ENCODE measurements at regions not wholly inside any gene's neighbourhood (a gene's known extent, or its start where the extent isn't known, plus 50 kb on each side); places are given as distances from the start of the nearest gene placed in this dataset.

DNA sequence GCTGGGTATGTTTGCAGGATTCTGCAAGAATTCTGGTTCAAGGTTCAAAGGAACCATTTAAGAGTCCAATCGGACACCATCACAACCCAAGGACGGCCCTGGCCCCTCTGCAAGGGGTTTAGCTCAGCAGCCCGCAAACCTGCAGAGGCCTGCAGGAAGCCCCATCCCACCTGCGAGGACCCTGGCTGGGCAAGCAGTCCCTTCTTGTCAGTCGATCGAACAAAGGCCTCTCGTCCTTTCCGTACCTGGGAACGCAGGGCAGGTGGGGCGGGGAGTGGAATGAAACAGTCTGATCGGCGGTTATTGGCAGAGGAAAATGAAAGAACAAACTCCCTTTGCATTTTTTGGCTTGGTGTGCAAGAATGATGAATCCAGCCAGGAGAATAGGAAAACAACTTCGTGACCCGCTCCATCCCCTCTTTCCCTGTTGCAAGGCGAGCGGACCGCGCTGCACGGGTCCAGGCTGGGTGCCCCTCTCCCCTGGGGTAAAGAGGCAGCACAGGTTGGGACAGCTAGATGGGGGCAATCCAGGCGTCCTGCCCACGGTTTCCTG, 73.7 kb downstream of the INSIG1 start:
- H3K27me3 ChIP-seq (ENCODE audit: low read length) = no peaks in the 10 kb centered on the region
- H4K20me1 ChIP-seq (ENCODE audit: low read depth, low read length) = no peaks in the 10 kb centered on the region
- no peak overlapping the region for H3K4me3 ChIP-seq (ENCODE audit: insufficient read depth, low read length, poor library complexity, severe bottlenecking)
- no peaks in the 10 kb centered on the region for H3K79me2 ChIP-seq (ENCODE audit: insufficient read depth, low read length)
- H3K36me3 ChIP-seq (ENCODE audit: low read length) = no peaks in the 10 kb centered on the region
- no peak for TF ChIP-seq EZH2phosphoT487 (conservative IDR thresholded peaks at IDR 0.05; ENCODE audit: low read length)
- no peaks in the 10 kb centered on the region for H3K9me2 ChIP-seq (replicated peaks; ENCODE audit: insufficient read depth, low read length)
- no peaks in the 10 kb centered on the region for H3K9me3 ChIP-seq (ENCODE audit: insufficient read depth, low read length)
- H3K9ac ChIP-seq (ENCODE audit: low read length) = no peak overlapping the region
- no peak overlapping the region for H3K4me2 ChIP-seq (ENCODE audit: low read depth, low read length, poor library complexity, severe bottlenecking)
- H3K27ac ChIP-seq (ENCODE audit: low read depth, low read length) = no peak overlapping the region
- H2AFZ ChIP-seq (ENCODE audit: low read depth, low read length, severe bottlenecking) = no peak overlapping the region
- no peaks in the 10 kb centered on the region for H3F3A ChIP-seq (ENCODE audit: insufficient read depth)

DNA sequence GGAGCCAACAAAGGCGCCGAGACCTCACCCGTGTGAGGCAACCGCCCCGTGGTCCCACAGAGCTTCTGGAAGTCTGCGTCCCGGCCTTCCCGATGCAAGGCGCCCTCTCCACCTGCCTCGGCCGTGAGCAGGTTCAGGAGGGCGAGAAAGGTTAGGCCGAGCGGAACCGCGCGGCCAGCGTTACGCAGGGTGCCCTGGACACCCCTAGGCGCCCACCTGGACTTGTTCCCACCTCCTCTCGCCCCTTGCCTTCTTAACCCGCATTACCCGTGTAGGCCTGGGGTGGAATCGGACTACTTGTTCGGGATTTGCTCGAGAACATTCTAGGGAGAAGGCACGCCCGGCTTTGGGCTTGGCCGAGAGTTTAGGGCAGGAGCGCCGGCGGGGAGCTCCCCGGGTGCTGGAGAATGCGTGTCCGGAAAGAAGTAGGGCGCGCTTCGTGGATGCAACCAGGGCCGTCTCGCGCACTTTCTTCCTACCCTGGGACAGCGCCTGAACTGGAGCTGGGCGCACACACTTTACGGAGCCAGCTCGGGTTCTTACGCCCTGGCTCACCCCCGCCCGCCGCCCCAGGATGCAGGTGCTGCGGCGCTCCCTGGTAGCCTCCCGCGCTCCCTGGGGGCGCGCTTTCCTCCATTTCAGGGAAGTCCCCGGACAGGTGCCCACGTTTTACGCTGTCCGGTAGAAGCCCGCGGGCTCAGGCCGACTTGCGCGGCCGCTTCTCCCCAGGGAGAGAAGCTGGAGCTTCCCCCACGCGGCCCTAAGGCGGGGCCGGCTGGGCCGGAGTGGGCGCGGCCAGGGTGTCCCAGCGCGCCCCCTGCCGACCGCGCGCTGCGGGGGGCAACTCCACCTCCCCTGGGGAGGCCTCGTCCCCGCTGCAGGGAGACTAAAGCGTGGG, 74.5 kb downstream of the INSIG1 start:
- Histone ChIP-seq H3K36me3 (ENCODE audit: low read length) (no peaks in the 10 kb centered on the region), H2AFZ (ENCODE audit: low read depth, low read length, severe bottlenecking) (no peak overlapping the region), H3K27me3 (ENCODE audit: low read length) (no peaks in the 10 kb centered on the region), H3K9me3 (ENCODE audit: insufficient read depth, low read length) (no peaks in the 10 kb centered on the region), H3K27ac (ENCODE audit: low read depth, low read length) (no peak overlapping the region), H3F3A (ENCODE audit: insufficient read depth) (no peaks in the 10 kb centered on the region), H3K9me2 (replicated peaks; ENCODE audit: insufficient read depth, low read length) (no peaks in the 10 kb centered on the region), H3K4me3 (ENCODE audit: insufficient read depth, low read length, poor library complexity, severe bottlenecking) (no peak overlapping the region), H4K20me1 (ENCODE audit: low read depth, low read length) (no peaks in the 10 kb centered on the region), H3K79me2 (ENCODE audit: insufficient read depth, low read length) (no peaks in the 10 kb centered on the region), H3K9ac (ENCODE audit: low read length) (no peak overlapping the region), H3K4me2 (ENCODE audit: low read depth, low read length, poor library complexity, severe bottlenecking) (no peak overlapping the region)
- no peak for TF ChIP-seq EZH2phosphoT487 (conservative IDR thresholded peaks at IDR 0.05; ENCODE audit: low read length)
- TF ChIP-seq, protein P1, sequence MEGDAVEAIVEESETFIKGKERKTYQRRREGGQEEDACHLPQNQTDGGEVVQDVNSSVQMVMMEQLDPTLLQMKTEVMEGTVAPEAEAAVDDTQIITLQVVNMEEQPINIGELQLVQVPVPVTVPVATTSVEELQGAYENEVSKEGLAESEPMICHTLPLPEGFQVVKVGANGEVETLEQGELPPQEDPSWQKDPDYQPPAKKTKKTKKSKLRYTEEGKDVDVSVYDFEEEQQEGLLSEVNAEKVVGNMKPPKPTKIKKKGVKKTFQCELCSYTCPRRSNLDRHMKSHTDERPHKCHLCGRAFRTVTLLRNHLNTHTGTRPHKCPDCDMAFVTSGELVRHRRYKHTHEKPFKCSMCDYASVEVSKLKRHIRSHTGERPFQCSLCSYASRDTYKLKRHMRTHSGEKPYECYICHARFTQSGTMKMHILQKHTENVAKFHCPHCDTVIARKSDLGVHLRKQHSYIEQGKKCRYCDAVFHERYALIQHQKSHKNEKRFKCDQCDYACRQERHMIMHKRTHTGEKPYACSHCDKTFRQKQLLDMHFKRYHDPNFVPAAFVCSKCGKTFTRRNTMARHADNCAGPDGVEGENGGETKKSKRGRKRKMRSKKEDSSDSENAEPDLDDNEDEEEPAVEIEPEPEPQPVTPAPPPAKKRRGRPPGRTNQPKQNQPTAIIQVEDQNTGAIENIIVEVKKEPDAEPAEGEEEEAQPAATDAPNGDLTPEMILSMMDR (IDR thresholded peaks at IDR 0.05; ENCODE audit: insufficient read depth, low read length, poor library complexity, severe bottlenecking) = no peak

DNA sequence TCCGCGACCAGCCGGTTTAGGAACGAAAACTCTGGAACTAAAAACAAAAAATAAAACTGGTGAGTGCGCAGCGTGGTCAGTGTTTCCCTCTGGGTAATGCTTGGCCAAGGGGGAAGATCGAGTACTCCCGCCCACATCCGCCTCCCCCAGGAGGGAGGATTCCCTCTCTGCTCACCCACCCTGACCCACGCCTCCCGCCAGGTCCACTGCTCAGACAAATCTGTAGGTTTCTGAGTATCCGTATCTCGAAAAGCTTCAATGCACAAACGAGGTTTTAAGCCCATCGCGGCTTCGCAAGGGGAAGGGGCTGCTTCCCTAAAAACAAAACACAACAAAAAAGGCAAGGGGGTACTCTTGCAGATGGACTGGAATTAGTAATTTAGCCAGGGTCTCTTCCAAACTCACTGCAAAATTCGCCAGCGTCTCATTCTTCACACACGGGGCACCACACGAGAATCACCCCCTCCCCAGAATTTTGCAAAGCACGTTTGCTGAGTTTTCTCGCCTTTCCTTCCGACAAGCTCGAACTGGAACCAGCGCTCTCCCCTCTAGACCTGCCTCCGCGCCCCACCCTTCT, 75.2 kb downstream of the INSIG1 start:
- Histone ChIP-seq H3K9me2 (replicated peaks; ENCODE audit: insufficient read depth, low read length) (no peaks in the 10 kb centered on the region), H3F3A (ENCODE audit: insufficient read depth) (no peaks in the 10 kb centered on the region), H2AFZ (ENCODE audit: low read depth, low read length, severe bottlenecking) (no peak overlapping the region), H3K9me3 (ENCODE audit: insufficient read depth, low read length) (no peaks in the 10 kb centered on the region), H3K36me3 (ENCODE audit: low read length) (no peaks in the 10 kb centered on the region), H3K79me2 (ENCODE audit: insufficient read depth, low read length) (no peaks in the 10 kb centered on the region), H3K9ac (ENCODE audit: low read length) (no peak overlapping the region), H3K27me3 (ENCODE audit: low read length) (no peaks in the 10 kb centered on the region), H3K27ac (ENCODE audit: low read depth, low read length) (no peak overlapping the region), H3K4me2 (ENCODE audit: low read depth, low read length, poor library complexity, severe bottlenecking) (no peak overlapping the region), H4K20me1 (ENCODE audit: low read depth, low read length) (no peaks in the 10 kb centered on the region), H3K4me3 (ENCODE audit: insufficient read depth, low read length, poor library complexity, severe bottlenecking) (no peak overlapping the region)
- no peak for TF ChIP-seq EZH2phosphoT487 (conservative IDR thresholded peaks at IDR 0.05; ENCODE audit: low read length)
- TF ChIP-seq, protein P1 (IDR thresholded peaks at IDR 0.05; ENCODE audit: insufficient read depth, low read length, poor library complexity, severe bottlenecking) = no peak

All from SU-DHL-6 (cell line).